Activated naive CD4-positive, alpha-beta T cell treated with anti-CD3 and anti-CD28 coated beads, Interleukin-2, amount 10 ng/mL, durations not matched to agents 7 days and 5 days (primary cell): ENCODE measurements at regions not wholly inside any gene's neighbourhood (a gene's known extent, or its start where the extent isn't known, plus 50 kb on each side); places are given as distances from the start of the nearest gene placed in this dataset.

ENCODE experiments used
- CTCF ChIA-PET: fragments of 350-600 bp; sonication (Branson Sonifier 250); formaldehyde crosslinking; loops from one replicate; lab custom pipeline; 2021; ENCODE audit warnings: antibody characterized with exemption; lab: Charles Lee
- DNase-seq: peaks from one replicate; pipeline ENCODE4 v3.0.0-alpha.2; 2020
- H3K27ac Mint-ChIP-seq: one replicate; pipeline ENCODE4 v1.8.0; 2021; ENCODE audit warnings: mild to moderate bottlenecking, moderate library complexity, mixed read lengths
- H3K27me3 Mint-ChIP-seq: one replicate; pipeline ENCODE4 v1.8.0; 2021; ENCODE audit warnings: mild to moderate bottlenecking, mixed read lengths
- H3K36me3 Mint-ChIP-seq: one replicate; pipeline ENCODE4 v1.8.0; 2021; ENCODE audit warnings: mixed read lengths
- H3K4me1 Mint-ChIP-seq: one replicate; pipeline ENCODE4 v1.8.0; 2021; ENCODE audit warnings: mixed read lengths
- H3K4me3 Mint-ChIP-seq: one replicate; pipeline ENCODE4 v1.8.0; 2021; ENCODE audit warnings: mild to moderate bottlenecking, moderate library complexity, mixed read lengths
- H3K9me3 Mint-ChIP-seq: one replicate; pipeline ENCODE4 v1.8.0; 2021; ENCODE audit warnings: mixed read lengths

GRCh38 chr15:36075333-36075732, 504.1 kb upstream of the CDIN1 start:
- DNase-seq = no peak
- Mint-ChIP-seq H3K27ac (no peak overlapping the region), H3K9me3 (no peaks in the 10 kb centered on the region), H3K27me3 (no peaks in the 10 kb centered on the region), H3K36me3 (no peaks in the 10 kb centered on the region), H3K4me3 (no peak overlapping the region), H3K4me1 (no peaks in the 10 kb centered on the region)
- CTCF ChIA-PET = no interaction called here

GRCh38 chr15:36079021-36079420, 500.4 kb upstream of the CDIN1 start:
- CTCF ChIA-PET = no interaction called here
- Mint-ChIP-seq H3K36me3 (no peaks in the 10 kb centered on the region), H3K27ac (no peak overlapping the region), H3K27me3 (no peaks in the 10 kb centered on the region), H3K9me3 (peaks cover 9% of the 10 kb centered on the region), H3K4me3 (no peak overlapping the region), H3K4me1 (no peaks in the 10 kb centered on the region)
- DNase-seq = no peak

- H3K36me3 Mint-ChIP-seq = no peaks in the 10 kb centered on the region
- H3K9me3 Mint-ChIP-seq = peaks cover 10% of the 10 kb centered on the region
- H3K4me3 Mint-ChIP-seq = no peak overlapping the region
- no peaks in the 10 kb centered on the region for H3K27me3 Mint-ChIP-seq
- DNase-seq = no peak
- no peak overlapping the region for H3K27ac Mint-ChIP-seq
- CTCF ChIA-PET = no interaction called here
- no peaks in the 10 kb centered on the region for H3K4me1 Mint-ChIP-seq
These were observed 498.7 kb upstream of the CDIN1 start for GRCh38 chr15:36080759-36081158.

GRCh38 chr15:36090286-36090946, 489.0 kb upstream of the CDIN1 start:
- Mint-ChIP-seq H3K9me3 (no peaks in the 10 kb centered on the region), H3K27me3 (no peaks in the 10 kb centered on the region), H3K27ac (no peak overlapping the region), H3K36me3 (no peaks in the 10 kb centered on the region), H3K4me3 (no peak overlapping the region), H3K4me1 (no peaks in the 10 kb centered on the region)
- CTCF ChIA-PET = no interaction called here
- DNase-seq = no peak

GRCh38 chr15:36106640-36107335, 472.6 kb upstream of the CDIN1 start:
- CTCF ChIA-PET = no interaction called here
- no peaks in the 10 kb centered on the region for H3K27me3 Mint-ChIP-seq
- DNase-seq = no peak
- H3K4me3 Mint-ChIP-seq = no peak overlapping the region
- no peaks in the 10 kb centered on the region for H3K9me3 Mint-ChIP-seq
- no peaks in the 10 kb centered on the region for H3K4me1 Mint-ChIP-seq
- H3K27ac Mint-ChIP-seq = no peak overlapping the region
- no peaks in the 10 kb centered on the region for H3K36me3 Mint-ChIP-seq

GRCh38 chr15:36108541-36108940, 470.9 kb upstream of the CDIN1 start:
- Mint-ChIP-seq H3K4me3 (no peak overlapping the region), H3K36me3 (no peaks in the 10 kb centered on the region), H3K9me3 (no peaks in the 10 kb centered on the region), H3K4me1 (no peaks in the 10 kb centered on the region), H3K27me3 (no peaks in the 10 kb centered on the region), H3K27ac (no peak overlapping the region)
- CTCF ChIA-PET = no interaction called here
- DNase-seq = no peak

GRCh38 chr15:36109943-36110658, 469.3 kb upstream of the CDIN1 start:
- Mint-ChIP-seq H3K4me1 (no peaks in the 10 kb centered on the region), H3K4me3 (no peak overlapping the region), H3K9me3 (no peaks in the 10 kb centered on the region), H3K36me3 (no peaks in the 10 kb centered on the region), H3K27me3 (no peaks in the 10 kb centered on the region), H3K27ac (no peak overlapping the region)
- CTCF ChIA-PET = no interaction called here
- no peak for DNase-seq

- Mint-ChIP-seq H3K4me3 (no peak overlapping the region), H3K9me3 (no peaks in the 10 kb centered on the region), H3K27me3 (no peaks in the 10 kb centered on the region), H3K36me3 (no peaks in the 10 kb centered on the region), H3K27ac (no peak overlapping the region), H3K4me1 (no peaks in the 10 kb centered on the region)
- CTCF ChIA-PET = no interaction called here
- DNase-seq = no peak
These were observed 468.8 kb upstream of the CDIN1 start for GRCh38 chr15:36110659-36110993.

- Mint-ChIP-seq H3K27me3 (no peaks in the 10 kb centered on the region), H3K4me3 (no peak overlapping the region), H3K36me3 (no peaks in the 10 kb centered on the region), H3K27ac (no peak overlapping the region), H3K4me1 (no peaks in the 10 kb centered on the region), H3K9me3 (peaks cover 3% of the 10 kb centered on the region)
- CTCF ChIA-PET = no interaction called here
- no peak for DNase-seq
These were observed 462.1 kb upstream of the CDIN1 start for GRCh38 chr15:36117296-36117787.

- Mint-ChIP-seq H3K27ac (no peak overlapping the region), H3K9me3 (no peaks in the 10 kb centered on the region)
- CTCF ChIA-PET = no interaction called here
These were observed 453.2 kb upstream of the CDIN1 start for GRCh38 chr15:36126194-36126593.

GRCh38 chr15:36130641-36131310, 448.6 kb upstream of the CDIN1 start:
- Mint-ChIP-seq H3K4me3 (no peak overlapping the region), H3K36me3 (no peaks in the 10 kb centered on the region), H3K4me1 (no peaks in the 10 kb centered on the region), H3K27me3 (no peaks in the 10 kb centered on the region), H3K27ac (no peak overlapping the region), H3K9me3 (no peaks in the 10 kb centered on the region)
- CTCF ChIA-PET = no interaction called here
- no peak for DNase-seq

More at GRCh38 chr15:36126194-36126593, 453.2 kb upstream of the CDIN1 start:
- no peak overlapping the region for H3K4me3 Mint-ChIP-seq
- H3K36me3 Mint-ChIP-seq = no peaks in the 10 kb centered on the region
- no peaks in the 10 kb centered on the region for H3K27me3 Mint-ChIP-seq
- DNase-seq = no peak
- no peaks in the 10 kb centered on the region for H3K4me1 Mint-ChIP-seq

GRCh38 chr15:36133742-36134141, 445.7 kb upstream of the CDIN1 start:
- Mint-ChIP-seq H3K4me3 (no peak overlapping the region), H3K27ac (no peak overlapping the region)
- CTCF ChIA-PET = no interaction called here

GRCh38 chr15:36136049-36136448, 443.4 kb upstream of the CDIN1 start:
- CTCF ChIA-PET = no interaction called here
- no peak overlapping the region for H3K4me3 Mint-ChIP-seq

More at GRCh38 chr15:36133742-36134141, 445.7 kb upstream of the CDIN1 start:
- no peaks in the 10 kb centered on the region for H3K36me3 Mint-ChIP-seq
- no peak for DNase-seq
- H3K4me1 Mint-ChIP-seq = no peaks in the 10 kb centered on the region
- H3K27me3 Mint-ChIP-seq = no peaks in the 10 kb centered on the region
- H3K9me3 Mint-ChIP-seq = no peaks in the 10 kb centered on the region

GRCh38 chr15:36152936-36153335, 426.5 kb upstream of the CDIN1 start:
- Mint-ChIP-seq H3K27ac (no peak overlapping the region), H3K4me3 (no peak overlapping the region), H3K36me3 (no peaks in the 10 kb centered on the region), H3K27me3 (no peaks in the 10 kb centered on the region), H3K9me3 (no peaks in the 10 kb centered on the region), H3K4me1 (no peaks in the 10 kb centered on the region)
- no peak for DNase-seq
- CTCF ChIA-PET = no interaction called here

More at GRCh38 chr15:36136049-36136448, 443.4 kb upstream of the CDIN1 start:
- Mint-ChIP-seq H3K27ac (no peak overlapping the region), H3K27me3 (no peaks in the 10 kb centered on the region), H3K4me1 (no peaks in the 10 kb centered on the region), H3K36me3 (no peaks in the 10 kb centered on the region), H3K9me3 (no peaks in the 10 kb centered on the region)
- no peak for DNase-seq
